Gastrocnemius medialis (tissue), 4 donors: ENCODE measurements at regions not wholly inside any gene's neighbourhood (a gene's known extent, or its start where the extent isn't known, plus 50 kb on each side); places are given as distances from the start of the nearest gene placed in this dataset.

ENCODE experiments used
- ATAC-seq, 2 donors: fragments of 150-250 bp; one replicate each; pipeline ENCODE4 v1.9.1; 2016
- DNase-seq, 2 donors: peaks; one replicate each; pipeline ENCODE4 v3.0.0-alpha.2; 2019
- H3K27ac ChIP-seq, 4 donors: fragments of 200-600 bp; sonication (generic); 1 replicate in 1 of 4; 2 replicates in 3 of 4; pipeline ENCODE4 v1.5.1; 2016 to 2018; ENCODE audit warnings: mild to moderate bottlenecking in 2 of 4, moderate library complexity in 1 of 4
- H3K27me3 ChIP-seq, 3 donors: fragments of 200-600 bp; sonication (generic) in 2 of 3; 1 replicate in 1 of 3; 2 replicates in 2 of 3; pipeline versions ENCODE4 v1.5.1 to v1.6.0; 2016 to 2019; ENCODE audit warnings: mild to moderate bottlenecking in 1 of 3, moderate library complexity in 1 of 3
- H3K36me3 ChIP-seq, 2 donors: fragments of 200-600 bp; sonication (generic) in 1 of 2; one replicate each; pipeline ENCODE4 v1.5.1; 2017 to 2018
- H3K4me1 ChIP-seq, 2 donors: fragments of 200-600 bp; sonication (generic) in 1 of 2; one replicate each; pipeline ENCODE4 v1.5.1; 2016 to 2017; ENCODE audit warnings: mild to moderate bottlenecking in 2 of 2
- H3K4me3 ChIP-seq, 4 donors: fragments of 200-600 bp; sonication (generic) in 3 of 4; 1 replicate in 1 of 4; 2 replicates in 3 of 4; pipeline ENCODE4 v1.5.1; 2016 to 2019; ENCODE audit warnings: mild to moderate bottlenecking in 2 of 4
- H3K9me3 ChIP-seq, 3 donors: fragments of 200-600 bp; sonication (generic) in 2 of 3; 1 replicate in 1 of 3; 2 replicates in 2 of 3; pipeline ENCODE4 v1.5.1; 2016 to 2019
- POLR2A ChIP-seq, 2 donors: fragments of 450-650 bp; IDR thresholded peaks; one replicate each; pipeline ENCODE4 v1.6.1; 2017; ENCODE audit warnings: antibody characterized with exemption in 2 of 2, mild to moderate bottlenecking in 2 of 2, moderate library complexity in 2 of 2
- in situ Hi-C, 4 donors: fragments of 200-750 bp; cut with MboI; loops; one replicate each; pipeline versions ENCODE4 v1.15.0 to v1.8.0; 2017; ENCODE audit warnings: low sequenced_read_pairs in 4 of 4
- intact Hi-C: fragments of 100-400 bp; cut with DNase I; formaldehyde crosslinking; loops from one replicate; pipeline ENCODE4 v1.15.1; 2023; ENCODE audit warnings: low total_unique reads
- TF ChIP-seq, protein P1 (sequence below), 5 experiments: fragments of 450-650 bp in 3 of 5; fragments of 200-600 bp in 2 of 5; sonication (generic) in 2 of 5; IDR thresholded peaks in 4 of 5; conservative IDR thresholded peaks in 1 of 5; 1 replicate in 4 of 5; 2 replicates in 1 of 5; pipeline ENCODE4 v1.5.1; 2016 to 2019; ENCODE audit warnings: antibody characterized with exemption in 5 of 5, mild to moderate bottlenecking in 3 of 5, moderate library complexity in 3 of 5

DNA sequence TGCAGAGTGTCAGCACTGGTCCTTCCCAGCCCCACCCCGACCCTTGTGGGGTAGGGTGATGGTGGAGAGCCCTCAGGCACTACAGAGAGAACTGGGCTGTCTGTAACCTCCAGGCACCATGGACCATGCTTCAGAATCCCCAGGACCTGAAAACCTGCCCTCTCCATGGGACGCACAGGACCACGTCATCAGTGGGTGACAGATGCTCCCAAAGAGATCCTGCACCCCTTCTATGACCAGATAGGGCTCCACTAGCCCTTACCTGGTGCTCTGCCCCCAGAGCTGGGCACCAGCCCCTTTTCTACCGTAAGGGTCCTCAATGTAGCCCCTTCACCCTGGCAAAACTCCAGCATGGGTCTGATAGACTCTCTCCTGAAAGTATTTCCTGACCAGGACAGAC is 165.9 kb upstream of the NECTIN1 start:
- TF ChIP-seq, protein P1, sequence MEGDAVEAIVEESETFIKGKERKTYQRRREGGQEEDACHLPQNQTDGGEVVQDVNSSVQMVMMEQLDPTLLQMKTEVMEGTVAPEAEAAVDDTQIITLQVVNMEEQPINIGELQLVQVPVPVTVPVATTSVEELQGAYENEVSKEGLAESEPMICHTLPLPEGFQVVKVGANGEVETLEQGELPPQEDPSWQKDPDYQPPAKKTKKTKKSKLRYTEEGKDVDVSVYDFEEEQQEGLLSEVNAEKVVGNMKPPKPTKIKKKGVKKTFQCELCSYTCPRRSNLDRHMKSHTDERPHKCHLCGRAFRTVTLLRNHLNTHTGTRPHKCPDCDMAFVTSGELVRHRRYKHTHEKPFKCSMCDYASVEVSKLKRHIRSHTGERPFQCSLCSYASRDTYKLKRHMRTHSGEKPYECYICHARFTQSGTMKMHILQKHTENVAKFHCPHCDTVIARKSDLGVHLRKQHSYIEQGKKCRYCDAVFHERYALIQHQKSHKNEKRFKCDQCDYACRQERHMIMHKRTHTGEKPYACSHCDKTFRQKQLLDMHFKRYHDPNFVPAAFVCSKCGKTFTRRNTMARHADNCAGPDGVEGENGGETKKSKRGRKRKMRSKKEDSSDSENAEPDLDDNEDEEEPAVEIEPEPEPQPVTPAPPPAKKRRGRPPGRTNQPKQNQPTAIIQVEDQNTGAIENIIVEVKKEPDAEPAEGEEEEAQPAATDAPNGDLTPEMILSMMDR (IDR thresholded peaks at IDR 0.05 in 4 of 5, conservative IDR thresholded peaks at IDR 0.05 in 1 of 5), result no peak
- TF ChIP-seq POLR2A (IDR thresholded peaks at IDR 0.05), result no peak
- intact Hi-C loops, result no loop called here
- H3K36me3 ChIP-seq, result no peaks in the 10 kb centered on the region

DNA sequence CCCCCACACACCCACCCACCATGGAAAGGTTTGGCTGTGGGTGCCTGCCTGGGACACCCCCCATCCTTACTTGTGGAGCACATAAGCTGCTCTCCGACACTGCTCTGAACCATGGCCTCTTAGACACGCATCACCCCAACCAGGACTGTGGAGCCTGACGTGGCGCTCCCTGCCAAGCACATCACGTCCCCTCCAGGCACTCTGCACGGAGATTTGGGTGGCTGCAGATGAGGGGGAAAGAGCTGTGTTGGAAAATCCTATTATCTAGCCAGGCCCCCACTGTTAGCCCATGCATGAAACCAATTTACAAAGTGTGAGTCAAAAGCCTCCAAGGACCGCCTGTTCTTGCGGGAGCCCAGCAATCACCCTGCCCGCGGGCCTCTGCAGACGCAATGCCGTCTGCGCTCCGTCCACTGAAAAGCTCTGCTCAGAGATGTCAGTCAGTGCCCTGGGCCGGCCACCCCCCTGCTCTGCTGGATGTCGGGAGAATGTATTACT is 163.4 kb upstream of the NECTIN1 start:
- Histone ChIP-seq H3K4me3 (no peak overlapping the region), H3K36me3 (no peaks in the 10 kb centered on the region), H3K27me3 (peaks cover 6 to 23% (median 19%) of the 10 kb centered on the region in 3 donors), H3K27ac (no peak overlapping the region), H3K9me3 (no peaks in the 10 kb centered on the region), H3K4me1 (no peaks in the 10 kb centered on the region)
- in situ Hi-C loops, result no loop called here
- intact Hi-C loops, result no loop called here
- ATAC-seq (peak in 1 of 2 donors; percentile 9), DNase-seq (no peak)
- no peak for TF ChIP-seq POLR2A (IDR thresholded peaks at IDR 0.05)
- TF ChIP-seq, protein P1 (IDR thresholded peaks at IDR 0.05 in 4 of 5, conservative IDR thresholded peaks at IDR 0.05 in 1 of 5), result no peak

More for the DNA sequence above, 165.9 kb upstream of the NECTIN1 start:
- DNase-seq, result no peak
- in situ Hi-C loops, result no loop called here
- no peak for ATAC-seq
- Histone ChIP-seq H3K27me3 (peaks cover 6 to 13% (median 12%) of the 10 kb centered on the region in 3 donors), H3K27ac (no peak overlapping the region), H3K4me3 (no peak overlapping the region), H3K4me1 (no peaks in the 10 kb centered on the region), H3K9me3 (no peaks in the 10 kb centered on the region)

DNA sequence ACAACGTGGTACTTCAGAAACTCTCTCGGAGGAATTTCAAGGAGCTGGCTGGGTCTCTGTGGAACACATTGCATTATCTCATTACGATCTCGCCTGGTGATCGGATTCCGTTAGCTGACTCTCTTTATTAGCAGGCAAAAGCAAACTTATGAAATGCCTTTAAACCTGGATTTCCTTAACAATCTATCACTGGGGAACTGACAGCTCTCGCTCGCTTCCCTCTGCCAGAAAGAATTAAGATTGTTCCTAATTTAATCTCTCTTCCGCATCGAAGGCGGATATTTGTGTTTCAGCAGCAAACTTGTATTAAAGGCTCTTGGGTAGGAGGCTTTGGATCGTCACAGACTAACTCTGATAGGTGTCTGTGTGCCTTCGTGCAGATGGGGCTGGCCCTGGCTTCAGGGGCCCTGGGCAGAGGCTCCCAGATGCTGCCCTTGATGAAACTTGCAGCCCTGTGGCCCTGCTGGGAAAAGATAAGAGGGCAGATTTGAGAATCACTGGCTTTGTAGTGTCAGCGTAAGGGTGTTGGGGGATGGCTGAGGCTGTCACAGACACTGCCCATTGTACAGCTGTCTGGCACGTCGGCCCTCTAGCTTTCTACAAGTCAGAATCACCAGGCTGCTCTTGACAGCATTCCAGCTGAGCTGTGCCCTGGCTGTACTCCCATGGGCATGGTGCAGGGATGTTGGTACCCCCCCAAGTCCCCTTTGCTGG is 162.2 kb upstream of the NECTIN1 start:
- peaks cover 6 to 23% (median 19%) of the 10 kb centered on the region in 3 donors for H3K27me3 ChIP-seq
- intact Hi-C loops (no loop called here), in situ Hi-C loops (no loop called here)
- H3K4me1 ChIP-seq, result no peaks in the 10 kb centered on the region
- DNase-seq (no peak), ATAC-seq (no peak)
- no peak overlapping the region for H3K4me3 ChIP-seq
- no peaks in the 10 kb centered on the region for H3K9me3 ChIP-seq
- H3K36me3 ChIP-seq, result no peaks in the 10 kb centered on the region
- no peak overlapping the region for H3K27ac ChIP-seq
- TF ChIP-seq, protein P1 (IDR thresholded peaks at IDR 0.05 in 4 of 5, conservative IDR thresholded peaks at IDR 0.05 in 1 of 5), result no peak

- TF ChIP-seq POLR2A (IDR thresholded peaks at IDR 0.05), result no peak
- TF ChIP-seq, protein P1 (IDR thresholded peaks at IDR 0.05 in 4 of 5, conservative IDR thresholded peaks at IDR 0.05 in 1 of 5), result no peak
- DNase-seq (no peak), ATAC-seq (no peak)
- Histone ChIP-seq H3K27me3 (peaks cover 6 to 23% (median 19%) of the 10 kb centered on the region in 3 donors), H3K36me3 (no peaks in the 10 kb centered on the region), H3K27ac (no peak overlapping the region), H3K4me1 (no peaks in the 10 kb centered on the region), H3K9me3 (no peaks in the 10 kb centered on the region), H3K4me3 (no peak overlapping the region)
- intact Hi-C loops (no loop called here), in situ Hi-C loops (no loop called here)
Observed at GRCh38 chr11:119890466-119890865, 161.5 kb upstream of the NECTIN1 start.
